Hepatocyte (in vitro differentiated cells): ENCODE measurements at regions not wholly inside any gene's neighbourhood (a gene's known extent, or its start where the extent isn't known, plus 50 kb on each side); places are given as distances from the start of the nearest gene placed in this dataset.

Source experiments
- DNase-seq: peaks from one replicate; pipeline ENCODE4 v3.0.0-alpha.2; 2016; ENCODE audit warnings: low spot score
- H2AFZ ChIP-seq: fragments of 200-600 bp; sonication (generic); 2 replicates; pipeline ENCODE4 v1.6.0; 2016; ENCODE audit warnings: antibody characterized with exemption, mild to moderate bottlenecking
- H3K27ac ChIP-seq: fragments of 200-600 bp; sonication (generic); 2 replicates; pipeline ENCODE4 v1.5.1; 2016; ENCODE audit warnings: mild to moderate bottlenecking
- H3K27me3 ChIP-seq: fragments of 200-600 bp; sonication (generic); 2 replicates; pipeline ENCODE4 v1.6.1; 2016
- H3K36me3 ChIP-seq: fragments of 200-600 bp; sonication (generic); replicated peaks from 2 replicates; pipeline ENCODE4 v1.5.1; 2016; ENCODE audit warnings: low read depth; ENCODE audit not compliant: insufficient read depth
- H3K4me1 ChIP-seq: fragments of 200-600 bp; sonication (generic); 2 replicates; pipeline ENCODE4 v1.5.1; 2016; ENCODE audit warnings: mild to moderate bottlenecking, moderate library complexity; ENCODE audit not compliant: insufficient read depth
- H3K4me2 ChIP-seq: fragments of 200-600 bp; sonication (generic); 2 replicates; pipeline ENCODE4 v1.6.0; 2016
- H3K4me3 ChIP-seq: fragments of 200-600 bp; sonication (generic); 2 replicates; pipeline ENCODE4 v1.5.1; 2016; ENCODE audit warnings: mild to moderate bottlenecking
- H3K79me2 ChIP-seq: fragments of 200-600 bp; sonication (generic); 2 replicates; pipeline ENCODE4 v1.6.0; 2017; ENCODE audit warnings: mild to moderate bottlenecking
- H3K9me2 ChIP-seq: fragments of 200-600 bp; sonication (generic); replicated peaks from 2 replicates; pipeline ENCODE4 v1.6.0; 2017; ENCODE audit warnings: mild to moderate bottlenecking; ENCODE audit not compliant: insufficient read depth
- H3K9me3 ChIP-seq: fragments of 200-600 bp; sonication (generic); 2 replicates; pipeline ENCODE4 v1.5.1; 2016; ENCODE audit warnings: low read depth, mild to moderate bottlenecking
- H4K20me1 ChIP-seq: fragments of 200-600 bp; sonication (generic); 2 replicates; pipeline ENCODE4 v1.6.0; 2016; ENCODE audit warnings: mild to moderate bottlenecking; ENCODE audit not compliant: insufficient read depth, poor library complexity, severe bottlenecking
- CTCF ChIP-seq: fragments of 200-600 bp; sonication (generic); IDR thresholded peaks from 2 replicates; pipeline ENCODE4 v1.5.1; 2016; ENCODE audit warnings: antibody characterized with exemption, mild to moderate bottlenecking; ENCODE audit not compliant: poor library complexity
- EZH2 ChIP-seq: fragments of 200-600 bp; sonication (generic); IDR thresholded peaks from 2 replicates; pipeline ENCODE4 v1.6.1; 2016; ENCODE audit warnings: antibody characterized with exemption, mild to moderate bottlenecking, borderline replicate concordance
- EZH2phosphoT487 ChIP-seq: fragments of 200-600 bp; sonication (generic); IDR thresholded peaks from one replicate; pipeline ENCODE4 v1.6.1; 2018; ENCODE audit warnings: antibody characterized with exemption, mild to moderate bottlenecking, low read depth, moderate library complexity; ENCODE audit not compliant: unreplicated experiment, severe bottlenecking
- WGBS: methylation state at CpG from one replicate; pipeline ENCODE4 v1.1.6; 2016; ENCODE audit warnings: low lambda C conversion rate; ENCODE audit errors: missing lambda C conversion rate; 5-methylcytosine and 5-hydroxymethylcytosine counted together

- Histone ChIP-seq H3K79me2 (peaks cover 9% of the 10 kb centered on the region), H3K9me2 (no peaks in the 10 kb centered on the region), H3K36me3 (no peaks in the 10 kb centered on the region), H3K4me2 (no peak overlapping the region), H3K4me1 (peaks cover 17% of the 10 kb centered on the region), H2AFZ (no peak overlapping the region), H3K27me3 (no peaks in the 10 kb centered on the region), H3K9me3 (no peaks in the 10 kb centered on the region), H3K4me3 (no peak overlapping the region), H3K27ac (no peak overlapping the region), H4K20me1 (no peaks in the 10 kb centered on the region)
- 48% methylated on average over 1 of the region's 1 CpG for WGBS
- TF ChIP-seq EZH2phosphoT487 (no peak), EZH2 (no peak), CTCF (no peak)
- DNase-seq: no peak
Measured at GRCh38 chr4:20318909-20319277, 67.2 kb downstream of the SLIT2 start.

- H3K79me2 ChIP-seq: peaks cover 9% of the 10 kb centered on the region
- peak overlapping the region; percentile 38 for H3K27ac ChIP-seq
- no peaks in the 10 kb centered on the region for H3K9me3 ChIP-seq
- no peak overlapping the region for H3K4me3 ChIP-seq
- peaks cover 17% of the 10 kb centered on the region for H3K4me1 ChIP-seq
- peak overlapping the region; percentile 38 for H3K4me2 ChIP-seq
- H2AFZ ChIP-seq: peak overlapping the region; percentile 10
- H3K36me3 ChIP-seq: no peaks in the 10 kb centered on the region
- no peaks in the 10 kb centered on the region for H3K27me3 ChIP-seq
- WGBS: 76% methylated on average over 6 of the region's 6 CpGs
- no peaks in the 10 kb centered on the region for H4K20me1 ChIP-seq
- TF ChIP-seq CTCF (no peak), EZH2phosphoT487 (no peak), EZH2 (no peak)
- no peaks in the 10 kb centered on the region for H3K9me2 ChIP-seq
- peak; percentile 4 for DNase-seq
Measured at GRCh38 chr4:20319825-20320612, 68.3 kb downstream of the SLIT2 start.

- WGBS: 93% methylated on average over 6 of the region's 6 CpGs
- Histone ChIP-seq H3K9me2 (no peaks in the 10 kb centered on the region), H3K9me3 (no peaks in the 10 kb centered on the region), H2AFZ (no peak overlapping the region), H3K4me1 (peaks cover 8% of the 10 kb centered on the region), H3K36me3 (no peaks in the 10 kb centered on the region), H3K4me3 (no peak overlapping the region), H4K20me1 (no peaks in the 10 kb centered on the region), H3K27me3 (no peaks in the 10 kb centered on the region), H3K27ac (no peak overlapping the region), H3K4me2 (no peak overlapping the region), H3K79me2 (peaks cover 15% of the 10 kb centered on the region)
- TF ChIP-seq EZH2: no peak
- TF ChIP-seq EZH2phosphoT487: no peak
- no peak for TF ChIP-seq CTCF
- no peak for DNase-seq
Measured at GRCh38 chr4:20323991-20324390, 72.3 kb downstream of the SLIT2 start.
